Central memory CD8-positive, alpha-beta T cell (primary cell): ENCODE measurements at regions not wholly inside any gene's neighbourhood (a gene's known extent, or its start where the extent isn't known, plus 50 kb on each side); places are given as distances from the start of the nearest gene placed in this dataset.
"Not testable (repeated sequence)": the region's sequence is repeated elsewhere in the genome, so short reads cannot be mapped to it uniquely, and the experiment has no call there.

Source experiments
- ATAC-seq: fragments of 150-1000 bp; cut with Tn5 transposase; replicated peaks from 2 replicates; pipeline ENCODE4 v1.10.0; 2022; ENCODE audit warnings: mild to moderate bottlenecking, moderate FRiP score, moderate number of reproducible peaks; ENCODE audit not compliant: poor library complexity, severe bottlenecking; ENCODE audit errors: extremely low read depth
- DNase-seq, 2 donors: peaks; one replicate each; pipeline ENCODE4 v3.0.0; 2021; ENCODE audit warnings: low spot score in 2 of 2
- H3K27ac Mint-ChIP-seq: one replicate; pipeline ENCODE4 v1.8.0; 2022; ENCODE audit warnings: low read depth, mild to moderate bottlenecking, moderate library complexity, mixed read lengths
- H3K27me3 Mint-ChIP-seq: one replicate; pipeline ENCODE4 v1.8.0; 2022; ENCODE audit warnings: mixed read lengths
- H3K36me3 Mint-ChIP-seq: one replicate; pipeline ENCODE4 v1.8.0; 2022; ENCODE audit warnings: mild to moderate bottlenecking, moderate library complexity, mixed read lengths; ENCODE audit not compliant: insufficient read depth
- H3K4me1 Mint-ChIP-seq: one replicate; pipeline ENCODE4 v1.8.0; 2022; ENCODE audit warnings: mixed read lengths
- H3K4me3 Mint-ChIP-seq: one replicate; pipeline ENCODE4 v1.8.0; 2022; ENCODE audit warnings: mild to moderate bottlenecking, moderate library complexity, mixed read lengths
- H3K9me3 Mint-ChIP-seq: one replicate; pipeline ENCODE4 v1.8.0; 2022; ENCODE audit warnings: mixed read lengths

GRCh38 chr21:28604946-28605537 lies 387.6 kb downstream of the LTN1 start:
- Mint-ChIP-seq H3K9me3 (peaks cover 19% of the 10 kb centered on the region), H3K27me3 (no peaks in the 10 kb centered on the region), H3K4me1 (peaks cover 16% of the 10 kb centered on the region), H3K36me3 (peaks cover 5% of the 10 kb centered on the region), H3K27ac (peak overlapping the region; percentile 40), H3K4me3 (no peak overlapping the region)
- ATAC-seq, result peak; percentile 99
- no peak for DNase-seq

- Mint-ChIP-seq H3K9me3 (peaks cover 20% of the 10 kb centered on the region), H3K27ac (no peak overlapping the region), H3K4me1 (peaks cover 7% of the 10 kb centered on the region), H3K36me3 (peaks cover 3% of the 10 kb centered on the region), H3K27me3 (no peaks in the 10 kb centered on the region), H3K4me3 (no peak overlapping the region)
- ATAC-seq, result no peak
- no peak for DNase-seq
Observed at GRCh38 chr21:28602546-28602945, 390.1 kb downstream of the LTN1 start.

- DNase-seq, result no peak
- Mint-ChIP-seq H3K27me3 (no peaks in the 10 kb centered on the region), H3K36me3 (peaks cover 3% of the 10 kb centered on the region), H3K27ac (no peak overlapping the region), H3K9me3 (peaks cover 20% of the 10 kb centered on the region), H3K4me1 (no peaks in the 10 kb centered on the region), H3K4me3 (no peak overlapping the region)
- ATAC-seq, result no peak
Observed at GRCh38 chr21:28598214-28598613, 394.5 kb downstream of the LTN1 start.

GRCh38 chr21:28592205-28592865 lies 400.3 kb downstream of the LTN1 start:
- H3K27ac Mint-ChIP-seq, result no peak overlapping the region
- peaks cover 2% of the 10 kb centered on the region for H3K36me3 Mint-ChIP-seq
- no peak for DNase-seq
- no peaks in the 10 kb centered on the region for H3K9me3 Mint-ChIP-seq
- ATAC-seq, result no peak
- H3K4me1 Mint-ChIP-seq, result no peaks in the 10 kb centered on the region
- H3K27me3 Mint-ChIP-seq, result no peaks in the 10 kb centered on the region
- H3K4me3 Mint-ChIP-seq, result no peak overlapping the region

GRCh38 chr21:28590676-28591075 lies 402.0 kb downstream of the LTN1 start:
- no peak overlapping the region for H3K4me3 Mint-ChIP-seq
- H3K36me3 Mint-ChIP-seq, result peaks cover 4% of the 10 kb centered on the region
- DNase-seq, result no peak
- no peaks in the 10 kb centered on the region for H3K4me1 Mint-ChIP-seq
- H3K27me3 Mint-ChIP-seq, result no peaks in the 10 kb centered on the region
- ATAC-seq, result no peak
- H3K27ac Mint-ChIP-seq, result no peak overlapping the region
- H3K9me3 Mint-ChIP-seq, result no peaks in the 10 kb centered on the region

DNA sequence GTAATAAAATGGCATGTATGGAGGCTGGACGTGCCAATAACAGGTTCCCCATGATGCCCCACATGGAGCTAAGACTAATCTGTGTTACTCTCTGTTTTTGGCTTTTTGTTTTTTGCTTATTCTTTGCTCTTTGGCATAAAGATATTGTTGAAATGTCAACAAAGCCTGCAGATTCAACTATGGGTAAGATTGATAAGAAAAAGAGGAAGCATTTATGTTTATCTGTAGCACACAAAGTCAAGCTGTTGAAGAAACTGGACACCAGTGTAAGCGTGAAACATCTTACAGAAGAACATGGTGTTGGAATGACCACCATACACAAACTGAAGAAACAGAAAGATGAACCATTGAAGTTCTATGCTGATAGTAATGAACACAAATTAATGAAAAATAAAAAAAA lies 402.7 kb downstream of the LTN1 start:
- peaks cover 4% of the 10 kb centered on the region for H3K36me3 Mint-ChIP-seq
- H3K9me3 Mint-ChIP-seq, result no peaks in the 10 kb centered on the region
- H3K4me1 Mint-ChIP-seq, result no peaks in the 10 kb centered on the region
- ATAC-seq, result no peak
- no peak overlapping the region for H3K27ac Mint-ChIP-seq
- H3K27me3 Mint-ChIP-seq, result no peaks in the 10 kb centered on the region
- DNase-seq, result no peak
- no peak overlapping the region for H3K4me3 Mint-ChIP-seq

DNA sequence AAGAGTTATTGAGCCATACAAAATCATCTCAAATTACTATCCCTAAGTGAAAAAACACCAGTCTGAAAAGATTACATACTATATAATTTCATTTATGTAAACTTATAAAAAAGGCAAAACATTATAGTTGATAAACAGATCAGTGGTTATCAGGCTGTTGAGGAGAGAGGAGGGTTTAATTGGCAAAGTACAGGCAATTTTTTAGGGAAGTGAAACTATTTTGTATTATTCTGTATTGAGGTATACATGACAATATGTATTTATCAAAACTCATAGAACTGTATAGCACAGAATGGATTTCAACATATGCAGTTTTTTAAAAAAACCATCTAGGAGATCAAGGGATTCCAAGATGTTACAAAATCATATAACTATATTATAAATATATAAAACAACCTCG lies 403.7 kb downstream of the LTN1 start:
- DNase-seq, result no peak
- Mint-ChIP-seq H3K4me1 (no peaks in the 10 kb centered on the region), H3K9me3 (no peaks in the 10 kb centered on the region), H3K36me3 (peaks cover 4% of the 10 kb centered on the region), H3K27ac (no peak overlapping the region), H3K4me3 (no peak overlapping the region), H3K27me3 (no peaks in the 10 kb centered on the region)
- ATAC-seq, result no peak

DNA sequence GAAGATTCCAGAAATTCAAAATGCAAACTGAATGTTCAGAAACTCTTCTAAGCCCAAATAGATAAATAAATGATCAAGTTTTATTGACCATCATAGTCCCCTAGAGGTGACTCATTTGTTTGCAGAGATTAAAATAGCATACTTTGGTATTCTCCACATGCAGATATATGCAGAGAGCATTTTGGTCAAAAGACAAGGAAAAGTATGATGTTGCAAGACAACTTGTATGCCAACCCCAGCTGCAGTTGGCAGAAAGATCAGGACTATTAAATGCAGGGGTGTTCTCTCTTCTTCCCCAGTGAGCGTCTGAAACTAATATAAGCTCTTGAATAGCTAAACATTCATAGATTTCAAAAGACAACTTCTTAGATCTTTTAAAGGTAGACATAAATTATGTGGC lies 404.9 kb downstream of the LTN1 start:
- Mint-ChIP-seq H3K9me3 (no peaks in the 10 kb centered on the region), H3K4me3 (no peak overlapping the region)

GRCh38 chr21:28581976-28582375 lies 410.7 kb downstream of the LTN1 start:
- Mint-ChIP-seq H3K9me3 (no peaks in the 10 kb centered on the region), H3K4me3 (no peak overlapping the region), H3K27ac (no peak overlapping the region), H3K4me1 (peaks cover 6% of the 10 kb centered on the region), H3K27me3 (no peaks in the 10 kb centered on the region), H3K36me3 (peaks cover 8% of the 10 kb centered on the region)
- DNase-seq, result no peak
- ATAC-seq, result no peak

More for the DNA sequence above, 404.9 kb downstream of the LTN1 start:
- no peaks in the 10 kb centered on the region for H3K27me3 Mint-ChIP-seq
- DNase-seq, result no peak
- peaks cover 4% of the 10 kb centered on the region for H3K36me3 Mint-ChIP-seq
- no peaks in the 10 kb centered on the region for H3K4me1 Mint-ChIP-seq
- ATAC-seq, result no peak
- no peak overlapping the region for H3K27ac Mint-ChIP-seq

DNA sequence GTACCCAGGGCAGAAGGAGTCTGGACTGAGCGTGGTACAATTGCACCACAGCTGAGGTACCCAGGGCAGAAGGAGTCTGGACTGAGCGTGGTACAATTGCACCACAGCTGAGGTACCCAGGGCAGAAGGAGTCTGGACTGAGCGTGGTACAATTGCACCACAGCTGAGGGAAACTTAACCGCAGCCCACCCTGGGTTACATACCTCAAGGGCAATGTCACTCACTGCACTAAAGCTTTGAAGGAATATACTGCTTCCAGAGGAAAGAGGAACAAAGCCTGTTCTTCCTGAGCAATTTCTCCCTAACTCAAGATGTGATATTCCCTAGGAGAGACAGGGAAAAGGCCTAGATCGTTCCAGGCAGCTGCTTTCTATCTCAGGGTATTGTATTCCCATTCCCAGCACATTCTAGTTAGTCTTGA lies 411.4 kb downstream of the LTN1 start:
- ATAC-seq, H3K4me3 Mint-ChIP-seq, H3K27me3 Mint-ChIP-seq, H3K27ac Mint-ChIP-seq, H3K9me3 Mint-ChIP-seq, DNase-seq, H3K4me1 Mint-ChIP-seq: not testable (repeated sequence)
- peaks cover 11% of the 10 kb centered on the region for H3K36me3 Mint-ChIP-seq

GRCh38 chr21:28580585-28580984 lies 412.1 kb downstream of the LTN1 start:
- no peak for ATAC-seq
- peaks cover 11% of the 10 kb centered on the region for H3K36me3 Mint-ChIP-seq
- H3K4me1 Mint-ChIP-seq, result peaks cover 6% of the 10 kb centered on the region
- no peak overlapping the region for H3K27ac Mint-ChIP-seq
- no peak overlapping the region for H3K4me3 Mint-ChIP-seq
- H3K27me3 Mint-ChIP-seq, result no peaks in the 10 kb centered on the region
- no peak for DNase-seq
- H3K9me3 Mint-ChIP-seq, result no peaks in the 10 kb centered on the region

DNA sequence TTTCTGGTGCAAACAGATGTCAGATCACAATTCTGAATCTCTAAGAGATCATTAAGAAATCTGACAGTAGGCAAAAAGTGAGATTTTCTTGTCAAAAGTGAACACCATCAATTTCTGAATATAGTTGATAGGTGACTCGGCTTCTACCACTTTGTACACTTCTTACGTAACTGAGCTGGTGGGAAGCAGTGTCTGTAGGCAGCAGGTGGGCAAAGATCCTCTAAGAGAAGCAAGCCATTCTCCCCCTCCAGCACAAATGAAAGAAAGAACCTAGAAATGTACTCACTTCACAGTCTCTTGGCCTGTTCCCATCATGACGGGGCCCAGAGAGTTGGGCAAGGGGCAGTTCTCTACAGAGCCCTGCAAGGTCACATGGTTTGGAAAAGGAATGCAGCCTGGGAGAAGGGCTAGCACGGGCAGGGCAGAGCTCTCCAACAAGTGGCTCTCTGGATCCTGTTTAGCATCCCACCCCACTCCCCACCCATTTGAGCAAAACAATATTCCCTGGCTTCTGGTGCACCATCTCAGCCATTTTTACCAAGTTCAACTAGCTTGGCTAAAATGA lies 412.6 kb downstream of the LTN1 start:
- Mint-ChIP-seq H3K27me3 (no peaks in the 10 kb centered on the region), H3K9me3 (no peaks in the 10 kb centered on the region), H3K27ac (no peak overlapping the region), H3K4me3 (no peak overlapping the region), H3K4me1 (peaks cover 6% of the 10 kb centered on the region), H3K36me3 (peaks cover 11% of the 10 kb centered on the region)
- ATAC-seq (no peak), DNase-seq (no peak)

- Mint-ChIP-seq H3K4me1 (peaks cover 4% of the 10 kb centered on the region), H3K36me3 (peaks cover 2% of the 10 kb centered on the region), H3K9me3 (no peaks in the 10 kb centered on the region), H3K4me3 (no peak overlapping the region), H3K27ac (no peak overlapping the region), H3K27me3 (no peaks in the 10 kb centered on the region)
- no peak for ATAC-seq
- DNase-seq, result no peak
Observed at GRCh38 chr21:28568692-28569091, 424.0 kb downstream of the LTN1 start.
